A549 (cell line): ENCODE measurements at regions not wholly inside any gene's neighbourhood (a gene's known extent, or its start where the extent isn't known, plus 50 kb on each side); places are given as distances from the start of the nearest gene placed in this dataset.

Experiments
- ATAC-seq, 2 experiments: fragments of 200-7000 bp in 1 of 2; fragments of >200 bp in 1 of 2; cut with Nextera tagmentation in 1 of 2; cut with Tn5 transposase in 1 of 2; 3 replicates each; pipeline versions ENCODE4 v1.8.0 to v1.9.1; 2018 to 2020; ENCODE audit warnings: mild to moderate bottlenecking in 1 of 2, moderate library complexity in 1 of 2
- CTCF ChIA-PET: fragments of 300-600 bp; sonication (Branson Sonifier 250); formaldehyde crosslinking; extraction: SDS; loops from one replicate; lab custom pipeline; 2021; ENCODE audit warnings: antibody characterized with exemption, inconsistent platforms; lab: Yijun Ruan, JAX
- POLR2A ChIA-PET: fragments of 350-600 bp; formaldehyde crosslinking; extraction: SDS; loops from one replicate; lab custom pipeline; 2021; ENCODE audit warnings: antibody characterized with exemption, inconsistent platforms; lab: Yijun Ruan, JAX
- DNase-seq, 2 experiments: peaks; one replicate each; pipeline versions ENCODE4 v3.0.0 to v3.0.0-alpha.2; 2011 to 2016; ENCODE audit warnings: low read depth in 1 of 2, low spot score in 1 of 2
- FAIRE-seq: peaks from 2 replicates; lab custom pipeline; 2011; peaks lifted over from hg19 to GRCh38; lab: Jason Lieb, UNC
- H3K27ac ChIP-seq, 2 experiments: fragments of >200 bp; sonication (Bioruptor Twin); formaldehyde crosslinking; 3 replicates each; pipeline ENCODE4 v1.5.1; 2016 to 2017
- H3K4me1 ChIP-seq: fragments of >200 bp; sonication (Bioruptor Twin); formaldehyde crosslinking; 3 replicates; pipeline ENCODE4 v1.6.1; 2016
- H3K4me2 ChIP-seq: fragments of >200 bp; sonication (Bioruptor Twin); formaldehyde crosslinking; 3 replicates; pipeline ENCODE4 v1.6.1; 2016
- H3K4me3 ChIP-seq: fragments of >200 bp; sonication (Bioruptor Twin); formaldehyde crosslinking; 3 replicates; pipeline ENCODE4 v1.5.1; 2016
- H3K9me3 ChIP-seq: fragments of >200 bp; sonication (Bioruptor Twin); formaldehyde crosslinking; 3 replicates; pipeline ENCODE4 v1.6.1; 2016
- BHLHE40 ChIP-seq: IDR thresholded peaks from 2 replicates; pipeline ENCODE4 v1.6.1; 2012; ENCODE audit warnings: low read depth, low read length, inconsistent platforms
- CEBPB ChIP-seq, 2 experiments: fragments of >200 bp in 1 of 2; sonication (Bioruptor Twin) in 1 of 2; formaldehyde crosslinking in 1 of 2; IDR thresholded peaks; 2 replicates each; pipeline ENCODE4 v1.6.1; 2012 to 2016
- EHF ChIP-seq: fragments of 250-450 bp; sonication (Bioruptor Pico); IDR thresholded peaks from 2 replicates; pipeline ENCODE4 v1.5.0; 2020; ENCODE audit warnings: mild to moderate bottlenecking
- ESRRA ChIP-seq: fragments of 150-350 bp; IDR thresholded peaks from 2 replicates; pipeline ENCODE4 v1.6.1; 2014; ENCODE audit warnings: mild to moderate bottlenecking, low read length, borderline replicate concordance
- FOSB ChIP-seq: fragments of 250-450 bp; sonication (Bioruptor Pico); IDR thresholded peaks from 2 replicates; pipeline ENCODE4 v1.5.0; 2020; ENCODE audit warnings: mild to moderate bottlenecking, moderate library complexity
- FOXS1 ChIP-seq: fragments of 250-450 bp; sonication (Bioruptor Pico); IDR thresholded peaks from 2 replicates; pipeline ENCODE4 v1.5.0; 2020; ENCODE audit warnings: mild to moderate bottlenecking, moderate library complexity
- GATA3 ChIP-seq: IDR thresholded peaks from 2 replicates; pipeline ENCODE4 v1.6.1; 2012; ENCODE audit warnings: borderline replicate concordance
- HEYL ChIP-seq: fragments of 250-450 bp; sonication (Bioruptor Pico); IDR thresholded peaks from 2 replicates; pipeline ENCODE4 v1.8.0; 2021; ENCODE audit warnings: mild to moderate bottlenecking, moderate library complexity
- HOXA7 ChIP-seq: fragments of 250-450 bp; sonication (Bioruptor Pico); IDR thresholded peaks from 2 replicates; pipeline ENCODE4 v1.5.0; 2020; ENCODE audit warnings: mild to moderate bottlenecking, moderate library complexity
- HOXB13 ChIP-seq: fragments of 250-450 bp; sonication (Bioruptor Pico); IDR thresholded peaks from 2 replicates; pipeline ENCODE4 v1.5.0; 2020; ENCODE audit warnings: low read depth, mild to moderate bottlenecking, moderate library complexity
- MAFK ChIP-seq: fragments of 450-650 bp; IDR thresholded peaks from 2 replicates; pipeline ENCODE4 v1.6.1; 2014; ENCODE audit not compliant: partially characterized antibody
- MAZ ChIP-seq: fragments of 150-350 bp; IDR thresholded peaks from 2 replicates; pipeline ENCODE4 v1.6.1; 2014; ENCODE audit warnings: antibody characterized with exemption, low read depth, low read length, borderline replicate concordance
- NR3C1 ChIP-seq: fragments of >200 bp; sonication (Bioruptor Twin); formaldehyde crosslinking; IDR thresholded peaks from 3 replicates; pipeline ENCODE4 v1.6.1; 2017
- RARB ChIP-seq: fragments of 250-450 bp; sonication (Bioruptor Pico); IDR thresholded peaks from 2 replicates; pipeline ENCODE4 v1.8.0; 2021; ENCODE audit warnings: mild to moderate bottlenecking, moderate library complexity
- WGBS: methylation state at CpG from one replicate; pipeline ENCODE4 v1.1.6; 2017; ENCODE audit errors: missing lambda C conversion rate; 5-methylcytosine and 5-hydroxymethylcytosine counted together
- TF ChIP-seq, protein P1 (sequence below): fragments of 250-450 bp; sonication (Bioruptor Pico); IDR thresholded peaks from 2 replicates; pipeline ENCODE4 v1.5.0; 2021; ENCODE audit warnings: mild to moderate bottlenecking, moderate library complexity, borderline replicate concordance
- TF ChIP-seq, protein P2 (sequence below): IDR thresholded peaks from 2 replicates; pipeline ENCODE4 v1.6.1; 2012
- TF ChIP-seq, protein P3 (sequence below): fragments of >200 bp; sonication (Bioruptor Twin); formaldehyde crosslinking; IDR thresholded peaks from 2 replicates; pipeline ENCODE4 v1.6.1; 2016
- TF ChIP-seq, protein P4 (sequence below): fragments of 200-600 bp; sonication (generic); IDR thresholded peaks from 2 replicates; pipeline ENCODE4 v1.6.1; 2016; ENCODE audit warnings: antibody characterized with exemption, mild to moderate bottlenecking, moderate library complexity
- TF ChIP-seq, protein P5 (sequence below): IDR thresholded peaks from 2 replicates; pipeline ENCODE4 v1.6.1; 2012
- TF ChIP-seq, protein P6 (sequence below): IDR thresholded peaks from 2 replicates; pipeline ENCODE4 v1.6.1; 2012; ENCODE audit warnings: low read depth, borderline replicate concordance

DNA sequence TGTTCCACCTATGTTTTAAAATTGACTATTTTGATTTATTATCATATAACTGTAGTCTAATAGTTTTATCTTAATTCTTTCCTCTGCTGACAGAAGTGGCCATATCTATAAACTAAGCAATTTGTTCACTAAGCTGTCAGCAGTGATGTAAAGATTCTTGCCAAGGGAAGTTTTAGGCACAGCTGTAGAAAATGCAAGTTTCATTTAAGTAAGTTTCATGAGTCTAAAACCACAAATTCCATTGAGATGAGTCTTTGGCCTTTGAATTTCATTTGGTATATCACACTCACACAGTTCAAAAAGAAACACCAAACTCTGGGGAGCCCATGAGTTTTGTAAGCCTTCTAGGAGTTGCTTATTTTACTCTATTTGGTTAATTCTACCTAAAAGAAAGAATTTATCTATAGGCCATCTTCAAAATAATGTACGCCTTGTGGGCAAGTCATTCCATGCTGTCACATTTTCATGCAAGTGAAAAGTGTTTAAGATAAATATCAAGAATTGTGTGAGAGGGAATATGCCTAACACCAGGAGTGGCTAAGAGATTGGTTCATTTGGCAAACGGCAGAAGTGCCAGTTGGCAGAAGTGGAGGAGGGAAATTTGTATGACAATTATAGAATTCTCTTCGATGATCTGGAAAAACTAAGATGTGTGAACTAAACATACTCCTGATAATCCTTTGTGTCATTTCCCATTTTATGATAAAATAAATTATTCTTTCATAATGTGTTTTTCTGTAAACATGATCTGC lies 292.9 kb downstream of the ZIC4 start:
- no peak for ATAC-seq
- FAIRE-seq, result no peak
- Histone ChIP-seq H3K4me1 (no peaks in the 10 kb centered on the region), H3K4me2 (no peak overlapping the region), H3K4me3 (no peak overlapping the region), H3K27ac (no peak overlapping the region), H3K9me3 (no peaks in the 10 kb centered on the region)
- TF ChIP-seq ESRRA, result no peak
- TF ChIP-seq HOXB13, result no peak
- TF ChIP-seq, protein P1, sequence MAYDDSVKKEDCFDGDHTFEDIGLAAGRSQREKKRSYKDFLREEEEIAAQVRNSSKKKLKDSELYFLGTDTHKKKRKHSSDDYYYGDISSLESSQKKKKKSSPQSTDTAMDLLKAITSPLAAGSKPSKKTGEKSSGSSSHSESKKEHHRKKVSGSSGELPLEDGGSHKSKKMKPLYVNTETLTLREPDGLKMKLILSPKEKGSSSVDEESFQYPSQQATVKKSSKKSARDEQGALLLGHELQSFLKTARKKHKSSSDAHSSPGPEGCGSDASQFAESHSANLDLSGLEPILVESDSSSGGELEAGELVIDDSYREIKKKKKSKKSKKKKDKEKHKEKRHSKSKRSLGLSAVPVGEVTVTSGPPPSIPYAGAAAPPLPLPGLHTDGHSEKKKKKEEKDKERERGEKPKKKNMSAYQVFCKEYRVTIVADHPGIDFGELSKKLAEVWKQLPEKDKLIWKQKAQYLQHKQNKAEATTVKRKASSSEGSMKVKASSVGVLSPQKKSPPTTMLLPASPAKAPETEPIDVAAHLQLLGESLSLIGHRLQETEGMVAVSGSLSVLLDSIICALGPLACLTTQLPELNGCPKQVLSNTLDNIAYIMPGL (CRISPR knock-in tag), result no peak
- no peak for TF ChIP-seq RARB (CRISPR knock-in tag)
- no peak for TF ChIP-seq HEYL (CRISPR knock-in tag)
- no peak for TF ChIP-seq EHF (CRISPR knock-in tag)
- no peak for TF ChIP-seq GATA3
- TF ChIP-seq, protein P2, sequence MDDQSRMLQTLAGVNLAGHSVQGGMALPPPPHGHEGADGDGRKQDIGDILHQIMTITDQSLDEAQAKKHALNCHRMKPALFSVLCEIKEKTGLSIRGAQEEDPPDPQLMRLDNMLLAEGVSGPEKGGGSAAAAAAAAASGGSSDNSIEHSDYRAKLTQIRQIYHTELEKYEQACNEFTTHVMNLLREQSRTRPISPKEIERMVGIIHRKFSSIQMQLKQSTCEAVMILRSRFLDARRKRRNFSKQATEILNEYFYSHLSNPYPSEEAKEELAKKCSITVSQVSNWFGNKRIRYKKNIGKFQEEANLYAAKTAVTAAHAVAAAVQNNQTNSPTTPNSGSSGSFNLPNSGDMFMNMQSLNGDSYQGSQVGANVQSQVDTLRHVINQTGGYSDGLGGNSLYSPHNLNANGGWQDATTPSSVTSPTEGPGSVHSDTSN, result no peak
- no peak for TF ChIP-seq CEBPB (IDR thresholded peaks at IDR 0.05)
- TF ChIP-seq, protein P3, sequence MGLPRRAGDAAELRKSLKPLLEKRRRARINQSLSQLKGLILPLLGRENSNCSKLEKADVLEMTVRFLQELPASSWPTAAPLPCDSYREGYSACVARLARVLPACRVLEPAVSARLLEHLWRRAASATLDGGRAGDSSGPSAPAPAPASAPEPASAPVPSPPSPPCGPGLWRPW, result no peak
- no peak for TF ChIP-seq FOXS1 (CRISPR knock-in tag)
- TF ChIP-seq FOSB, result no peak
- TF ChIP-seq, protein P4, sequence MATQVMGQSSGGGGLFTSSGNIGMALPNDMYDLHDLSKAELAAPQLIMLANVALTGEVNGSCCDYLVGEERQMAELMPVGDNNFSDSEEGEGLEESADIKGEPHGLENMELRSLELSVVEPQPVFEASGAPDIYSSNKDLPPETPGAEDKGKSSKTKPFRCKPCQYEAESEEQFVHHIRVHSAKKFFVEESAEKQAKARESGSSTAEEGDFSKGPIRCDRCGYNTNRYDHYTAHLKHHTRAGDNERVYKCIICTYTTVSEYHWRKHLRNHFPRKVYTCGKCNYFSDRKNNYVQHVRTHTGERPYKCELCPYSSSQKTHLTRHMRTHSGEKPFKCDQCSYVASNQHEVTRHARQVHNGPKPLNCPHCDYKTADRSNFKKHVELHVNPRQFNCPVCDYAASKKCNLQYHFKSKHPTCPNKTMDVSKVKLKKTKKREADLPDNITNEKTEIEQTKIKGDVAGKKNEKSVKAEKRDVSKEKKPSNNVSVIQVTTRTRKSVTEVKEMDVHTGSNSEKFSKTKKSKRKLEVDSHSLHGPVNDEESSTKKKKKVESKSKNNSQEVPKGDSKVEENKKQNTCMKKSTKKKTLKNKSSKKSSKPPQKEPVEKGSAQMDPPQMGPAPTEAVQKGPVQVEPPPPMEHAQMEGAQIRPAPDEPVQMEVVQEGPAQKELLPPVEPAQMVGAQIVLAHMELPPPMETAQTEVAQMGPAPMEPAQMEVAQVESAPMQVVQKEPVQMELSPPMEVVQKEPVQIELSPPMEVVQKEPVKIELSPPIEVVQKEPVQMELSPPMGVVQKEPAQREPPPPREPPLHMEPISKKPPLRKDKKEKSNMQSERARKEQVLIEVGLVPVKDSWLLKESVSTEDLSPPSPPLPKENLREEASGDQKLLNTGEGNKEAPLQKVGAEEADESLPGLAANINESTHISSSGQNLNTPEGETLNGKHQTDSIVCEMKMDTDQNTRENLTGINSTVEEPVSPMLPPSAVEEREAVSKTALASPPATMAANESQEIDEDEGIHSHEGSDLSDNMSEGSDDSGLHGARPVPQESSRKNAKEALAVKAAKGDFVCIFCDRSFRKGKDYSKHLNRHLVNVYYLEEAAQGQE, result no peak
- TF ChIP-seq, protein P5, sequence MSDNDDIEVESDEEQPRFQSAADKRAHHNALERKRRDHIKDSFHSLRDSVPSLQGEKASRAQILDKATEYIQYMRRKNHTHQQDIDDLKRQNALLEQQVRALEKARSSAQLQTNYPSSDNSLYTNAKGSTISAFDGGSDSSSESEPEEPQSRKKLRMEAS, result no peak
- no peak for TF ChIP-seq MAZ
- TF ChIP-seq, protein P6, sequence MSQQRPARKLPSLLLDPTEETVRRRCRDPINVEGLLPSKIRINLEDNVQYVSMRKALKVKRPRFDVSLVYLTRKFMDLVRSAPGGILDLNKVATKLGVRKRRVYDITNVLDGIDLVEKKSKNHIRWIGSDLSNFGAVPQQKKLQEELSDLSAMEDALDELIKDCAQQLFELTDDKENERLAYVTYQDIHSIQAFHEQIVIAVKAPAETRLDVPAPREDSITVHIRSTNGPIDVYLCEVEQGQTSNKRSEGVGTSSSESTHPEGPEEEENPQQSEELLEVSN, result no peak
- TF ChIP-seq MAFK, result no peak
- TF ChIP-seq NR3C1, result no peak
- no peak for TF ChIP-seq BHLHE40
- no peak for TF ChIP-seq HOXA7 (CRISPR knock-in tag)
- CTCF ChIA-PET, result no interaction called here
- 23% methylated on average over 3 of the region's 3 CpGs for WGBS
- POLR2A ChIA-PET, result no interaction called here
- DNase-seq, result no peak
